GM18873 (cell line): ENCODE measurements at regions not wholly inside any gene's neighbourhood (a gene's known extent, or its start where the extent isn't known, plus 50 kb on each side); places are given as distances from the start of the nearest gene placed in this dataset.
"Not testable (repeated sequence)": the region's sequence is repeated elsewhere in the genome, so short reads cannot be mapped to it uniquely, and the experiment has no call there.

Experiments
- ATAC-seq: cut with Tn5 transposase; IDR thresholded peaks from one replicate; pipeline ENCODE4 v1.9.1; 2021; ENCODE audit warnings: mild to moderate bottlenecking, moderate library complexity, moderate number of reproducible peaks; ENCODE audit not compliant: unreplicated experiment, low FRiP score

DNA sequence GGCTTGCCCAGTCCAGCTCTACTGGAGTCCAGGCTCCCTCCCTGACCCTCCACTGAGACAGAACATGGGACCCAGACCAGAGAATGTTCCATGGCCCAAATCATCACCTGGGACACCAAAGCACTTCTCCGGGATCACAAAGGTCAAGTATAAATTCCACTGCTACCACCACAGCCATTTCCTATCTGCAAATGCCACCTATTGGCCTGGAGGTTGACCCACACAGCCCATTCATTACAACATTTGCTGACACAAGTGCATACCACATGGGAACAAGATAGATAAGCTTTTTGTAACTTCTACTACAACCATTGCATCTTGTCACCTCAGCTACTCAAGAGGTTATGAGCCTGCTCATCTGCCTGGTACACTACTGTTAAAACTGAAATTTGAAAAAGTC, 126.8 kb upstream of the NECTIN3 start:
- no peak for ATAC-seq

DNA sequence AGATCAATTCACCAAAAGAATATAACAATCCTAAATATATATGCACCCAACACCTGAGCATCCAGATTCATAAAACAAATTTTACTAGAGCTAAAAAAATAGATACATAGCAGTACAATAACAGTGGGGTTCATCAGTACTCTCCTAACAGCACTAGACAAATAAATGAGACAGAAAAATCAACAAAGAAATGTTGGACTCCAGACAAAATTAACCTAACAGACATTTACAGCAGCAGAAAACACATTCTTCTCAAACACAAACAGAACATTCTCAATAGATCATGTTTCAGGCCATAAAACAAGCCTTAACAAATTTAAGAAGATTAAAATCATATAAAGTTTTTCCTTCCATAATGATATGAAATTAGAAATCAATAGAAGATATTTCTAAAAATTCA, 124.8 kb upstream of the NECTIN3 start:
- no peak for ATAC-seq

DNA sequence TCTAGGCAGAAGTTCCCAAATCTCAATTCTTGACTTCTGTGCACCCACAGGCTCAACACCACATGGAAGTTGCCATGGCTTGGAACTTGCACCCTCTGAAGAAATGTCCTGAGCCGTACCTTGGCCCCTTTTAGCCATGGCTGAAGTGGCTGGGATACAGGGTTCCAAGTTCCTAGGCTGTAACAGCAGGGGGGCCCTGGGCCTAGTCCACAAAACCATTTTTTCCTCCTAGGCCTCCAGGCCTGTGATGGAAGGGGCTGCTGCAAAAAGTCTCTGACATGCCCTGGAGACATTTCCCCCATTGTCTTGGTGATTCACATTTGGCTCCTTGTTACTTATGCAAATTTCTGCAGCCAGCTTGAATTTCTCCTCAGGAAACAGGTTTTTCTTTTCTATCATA, 122.4 kb upstream of the NECTIN3 start:
- not testable (repeated sequence) for ATAC-seq

DNA sequence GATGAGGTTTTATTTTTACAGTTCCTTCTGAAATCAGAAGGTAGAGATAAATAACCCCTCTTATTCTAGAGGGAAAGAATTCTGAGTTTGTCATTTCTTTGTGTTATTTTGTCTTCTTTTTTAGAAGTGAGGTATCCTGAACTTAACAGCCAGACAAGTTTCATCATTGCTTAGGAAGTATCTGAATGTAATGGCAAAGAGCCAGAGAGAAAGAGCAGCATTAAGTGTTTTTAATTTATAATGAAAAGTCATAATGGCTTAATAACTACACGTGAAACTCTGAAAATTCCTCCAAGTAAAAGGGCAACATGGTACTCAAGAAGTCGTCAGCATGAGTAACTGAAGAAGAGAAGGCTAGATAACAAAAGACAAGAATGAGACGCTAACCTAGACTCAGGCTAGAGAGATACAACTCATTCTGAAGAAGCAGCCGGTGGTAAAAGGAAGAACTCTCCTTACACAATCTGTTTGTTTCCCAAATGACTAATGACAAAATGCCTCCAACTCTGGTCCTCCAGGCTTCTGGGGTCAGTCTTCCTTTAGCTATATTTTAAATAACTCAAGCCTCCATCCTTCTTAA, 116.2 kb upstream of the NECTIN3 start:
- no peak for ATAC-seq

DNA sequence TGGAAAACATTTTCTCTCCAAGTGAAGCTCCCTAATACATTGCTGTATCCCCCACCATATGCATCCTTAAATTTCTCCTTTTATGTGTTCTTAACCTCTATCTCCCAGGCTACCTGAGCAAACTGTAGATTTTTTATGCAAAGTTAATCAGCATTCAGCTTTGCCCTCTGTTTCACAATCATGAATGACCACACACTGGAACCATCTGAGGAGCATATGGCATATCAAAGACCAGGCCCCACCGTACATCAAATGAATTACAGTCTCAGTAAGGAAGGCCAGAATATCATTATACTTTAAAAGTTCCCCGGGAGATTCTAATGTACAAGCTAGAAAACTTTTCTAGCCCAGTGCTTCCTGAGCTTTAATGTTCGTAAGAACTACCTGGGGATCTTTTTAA, 115.5 kb upstream of the NECTIN3 start:
- ATAC-seq, result no peak

DNA sequence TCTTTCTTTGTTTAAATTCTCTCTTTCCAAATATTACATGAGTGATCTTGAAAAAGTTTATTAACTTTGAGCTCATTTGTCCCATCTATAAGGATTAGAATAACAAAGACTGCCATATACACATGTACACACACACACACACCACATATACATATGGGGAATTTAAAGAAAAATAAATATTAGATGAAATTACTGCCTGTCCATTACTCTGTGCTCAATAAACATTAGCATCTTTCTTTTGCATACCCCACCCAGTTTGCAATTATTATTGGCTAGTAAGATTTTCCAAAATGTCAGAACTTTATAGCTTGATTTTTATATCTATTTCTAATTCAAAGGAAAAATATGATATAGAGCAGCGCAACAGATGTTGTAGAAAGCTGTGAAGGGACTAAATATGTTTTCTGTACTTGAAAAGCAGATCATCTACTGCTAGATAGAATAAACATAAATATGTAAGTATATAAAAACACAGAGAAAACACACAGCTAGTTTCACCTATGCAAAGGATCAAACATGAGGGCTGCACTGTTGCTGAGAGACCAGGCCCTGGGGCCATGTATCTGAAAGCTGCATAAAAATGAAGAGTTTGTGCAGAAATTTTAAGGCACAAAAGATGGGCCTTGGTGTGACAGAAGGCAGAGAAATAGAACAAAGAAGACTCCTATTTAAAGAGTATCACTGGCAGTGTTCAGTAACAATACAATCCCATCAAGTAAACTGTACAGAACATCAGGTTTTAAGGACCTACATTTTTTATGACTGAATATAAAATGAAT, 114.2 kb upstream of the NECTIN3 start:
- no peak for ATAC-seq

DNA sequence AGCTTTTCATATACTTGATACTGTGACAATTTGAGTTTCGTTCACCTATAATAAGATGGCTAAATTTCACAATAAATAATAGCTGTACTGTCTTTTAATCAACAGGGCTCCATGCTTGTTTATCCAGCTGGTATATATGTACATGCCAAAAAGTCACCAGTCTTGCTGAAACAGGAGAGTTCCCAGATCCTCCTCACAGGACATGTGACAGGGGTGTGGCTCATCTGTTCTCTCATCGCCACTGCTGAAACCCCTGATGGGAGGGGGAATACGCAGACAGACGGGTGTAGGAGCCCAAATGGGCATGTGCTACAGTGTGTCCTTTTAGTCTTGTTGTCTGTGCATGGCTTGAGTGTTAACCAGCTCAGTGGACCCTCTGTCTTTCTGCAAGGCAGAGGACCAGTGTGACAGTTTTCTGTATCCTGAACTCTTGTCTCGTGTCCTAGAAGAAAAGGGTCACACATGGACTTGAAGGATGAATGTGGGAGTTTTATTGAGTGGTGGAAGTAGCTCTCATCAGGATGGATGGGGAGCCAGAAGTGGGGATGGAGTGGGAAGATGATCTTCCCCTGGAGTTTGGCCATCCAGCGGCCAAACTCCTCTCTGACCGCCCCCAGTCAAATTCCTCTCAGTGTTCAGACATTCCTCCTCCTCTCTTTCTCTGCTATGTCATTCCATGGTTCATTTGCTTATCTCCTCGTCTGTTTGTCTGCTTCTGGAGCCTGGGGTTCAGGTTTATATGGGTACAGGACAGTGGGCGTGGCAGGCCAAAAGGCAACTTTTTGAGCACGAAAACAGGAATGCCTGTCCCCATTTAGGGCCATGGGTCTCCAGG, 113.1 kb upstream of the NECTIN3 start:
- no peak for ATAC-seq

DNA sequence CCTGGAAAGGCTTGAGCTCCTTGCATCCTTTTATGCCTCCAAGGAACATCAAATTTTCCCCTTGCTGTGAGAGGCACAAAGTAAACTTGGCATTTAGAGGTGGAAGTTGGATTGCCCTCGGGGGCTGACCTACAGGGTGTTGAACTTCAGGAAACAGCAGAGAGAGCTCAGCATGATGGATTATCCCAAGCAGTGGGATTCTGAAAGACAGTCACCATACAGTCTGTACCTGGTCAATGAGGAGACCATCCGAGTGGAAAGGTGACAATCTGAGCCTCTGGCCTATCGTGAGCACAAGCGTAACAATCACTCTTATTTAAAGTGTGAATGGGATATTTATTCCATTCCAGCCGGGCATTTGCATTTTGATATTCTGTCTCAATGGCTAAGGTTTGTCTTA, 105.6 kb upstream of the NECTIN3 start:
- no peak for ATAC-seq

DNA sequence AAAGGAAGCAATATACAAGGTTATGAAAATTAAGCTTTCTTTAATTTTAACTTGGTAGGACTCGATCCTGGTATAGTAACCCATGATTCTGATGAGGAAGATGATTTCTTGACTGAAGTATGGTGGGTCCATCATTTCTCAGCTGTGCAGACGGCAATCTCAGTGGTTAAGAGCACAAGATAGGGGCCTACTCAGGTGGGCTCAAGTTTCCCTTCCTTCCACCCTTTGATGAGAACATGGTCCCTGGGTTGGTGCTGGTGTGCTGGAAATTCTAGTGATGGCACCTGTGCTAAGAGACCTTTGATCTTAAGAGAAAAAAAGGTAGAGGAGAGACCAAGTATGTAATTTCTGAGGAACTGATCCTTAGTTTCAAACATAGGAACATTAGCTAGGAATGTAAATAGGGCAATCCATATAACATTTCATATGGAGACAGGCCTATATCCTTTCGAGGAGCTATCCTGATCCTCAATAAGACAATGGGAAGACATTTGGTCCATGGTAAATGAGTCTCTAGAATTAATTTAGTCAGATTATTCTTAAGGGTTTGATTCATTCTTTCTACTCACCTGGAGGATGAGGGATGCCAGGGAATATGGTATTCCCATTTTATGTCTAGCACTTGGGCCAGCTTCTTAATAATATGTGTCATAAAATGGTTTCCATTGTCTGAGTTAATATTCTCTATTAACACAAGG, 104.5 kb upstream of the NECTIN3 start:
- ATAC-seq, result no peak

DNA sequence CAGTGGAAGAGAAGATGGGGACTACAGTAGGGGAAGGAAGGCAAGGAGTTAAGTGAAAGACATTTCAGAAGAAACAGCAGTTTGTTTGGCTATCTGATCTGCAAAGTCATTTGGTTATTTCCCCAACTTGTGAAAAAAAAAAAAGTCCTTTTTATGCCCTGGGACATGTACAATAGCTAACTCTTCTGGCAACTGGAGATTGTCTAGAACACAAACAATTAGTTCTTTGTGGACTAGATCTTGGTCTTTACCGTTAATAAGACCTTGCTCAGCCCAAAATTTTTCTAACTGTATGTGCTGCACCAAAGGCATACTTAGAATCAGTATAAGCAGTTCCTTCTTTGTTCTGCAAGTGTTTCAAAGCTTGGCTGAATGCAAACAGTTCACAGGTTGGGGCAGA, 103.5 kb upstream of the NECTIN3 start:
- no peak for ATAC-seq

DNA sequence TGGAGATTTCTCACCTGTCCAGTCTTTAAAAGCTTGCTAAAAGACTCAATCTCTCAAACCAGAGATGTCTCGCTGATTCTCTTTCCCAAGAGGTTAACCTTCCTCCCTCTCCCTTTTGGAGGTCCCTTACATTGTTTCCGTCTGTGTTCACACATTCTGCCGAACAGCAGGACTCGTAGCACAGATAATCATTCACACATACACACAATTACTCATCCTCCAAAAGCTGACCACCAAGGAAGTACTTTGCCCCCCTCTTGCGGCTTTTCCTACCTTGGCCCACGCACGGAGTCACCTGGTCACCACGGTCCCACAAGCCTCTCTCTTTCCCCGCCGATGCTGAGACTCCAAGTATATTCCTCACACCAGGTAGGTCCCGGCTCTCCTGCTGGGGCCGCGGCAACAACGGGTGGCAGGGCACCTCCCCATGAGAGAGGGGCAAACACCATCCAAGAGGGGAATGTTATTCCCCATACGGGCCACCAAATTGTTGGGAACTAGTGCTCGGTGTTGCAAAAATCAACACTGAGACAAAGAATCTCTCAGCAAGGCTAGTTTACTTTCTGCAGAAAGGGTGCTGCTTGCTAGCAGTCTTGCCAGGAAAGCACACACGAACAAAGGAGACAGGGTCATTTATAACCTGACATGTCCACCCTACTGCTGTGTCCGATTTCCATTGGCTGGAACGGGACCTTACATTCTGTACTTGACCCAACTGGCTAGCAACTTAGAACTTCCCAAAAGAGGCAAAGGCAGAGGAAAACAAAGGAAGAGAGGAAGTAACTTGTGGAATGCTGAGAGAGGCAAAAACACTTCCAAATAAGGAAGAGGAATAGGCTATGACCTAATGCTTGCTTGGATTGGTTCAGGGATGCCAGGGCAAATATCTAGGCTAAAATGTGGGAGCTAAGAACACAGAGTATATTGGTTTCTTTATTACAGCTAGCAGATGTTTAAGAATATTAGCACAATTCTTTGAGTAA, 102.1 kb upstream of the NECTIN3 start:
- no peak for ATAC-seq

DNA sequence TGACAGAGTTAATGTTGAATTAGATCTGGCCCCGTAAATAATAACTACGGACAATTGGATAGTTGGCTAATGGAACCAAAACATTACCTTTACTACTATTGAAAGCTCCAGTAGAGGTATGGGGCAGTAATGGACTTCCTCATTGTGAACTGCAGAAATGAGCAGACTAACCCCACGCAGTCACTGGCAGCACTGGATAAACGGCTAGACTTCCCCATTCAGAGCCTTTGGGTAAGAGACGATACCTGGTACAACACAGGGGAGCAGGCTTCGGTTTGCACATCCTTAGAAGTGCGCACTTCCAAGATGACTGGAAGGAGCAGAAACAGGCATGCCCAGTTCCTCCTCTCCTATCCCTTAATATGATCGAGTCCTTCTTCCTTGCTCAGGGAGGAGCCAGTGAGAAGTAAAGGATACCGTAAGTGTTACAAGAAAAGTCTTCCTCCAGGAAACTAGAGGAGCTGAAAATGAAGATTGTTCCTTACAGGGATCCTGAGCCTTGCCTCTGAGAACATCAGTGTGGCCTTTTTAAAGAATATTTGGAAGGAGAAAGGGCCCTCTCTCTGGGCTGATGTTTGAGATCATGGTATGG, 100.5 kb upstream of the NECTIN3 start:
- no peak for ATAC-seq

DNA sequence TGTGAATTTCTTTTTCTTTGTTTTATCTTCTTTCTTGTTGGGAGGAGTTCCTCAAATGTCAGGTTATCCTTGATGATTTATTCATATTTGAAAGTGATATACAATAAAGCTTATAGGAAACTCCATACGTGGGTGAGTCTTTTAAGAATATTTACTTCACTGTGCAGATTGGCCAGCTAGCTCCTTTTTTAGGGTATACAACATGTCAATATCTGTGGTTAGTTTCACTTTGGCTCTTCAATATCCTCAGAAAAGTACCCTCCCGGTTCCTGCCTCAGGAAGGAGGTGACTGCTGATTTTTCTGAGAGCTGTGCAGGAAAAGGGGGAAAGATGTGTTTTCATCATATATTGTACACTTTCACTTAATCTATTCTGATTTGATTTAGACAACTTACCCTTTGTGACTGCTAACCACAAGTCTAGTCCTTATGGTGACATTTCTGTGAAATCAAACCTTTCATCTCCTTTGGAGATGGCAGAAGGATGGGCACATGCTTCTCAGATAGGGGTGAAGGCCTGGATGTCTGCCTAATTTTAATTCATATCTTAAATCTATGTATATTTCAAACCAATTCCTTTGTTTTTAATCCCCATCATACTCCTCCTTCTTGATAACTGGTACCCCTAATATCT, 98.2 kb upstream of the NECTIN3 start:
- no peak for ATAC-seq

DNA sequence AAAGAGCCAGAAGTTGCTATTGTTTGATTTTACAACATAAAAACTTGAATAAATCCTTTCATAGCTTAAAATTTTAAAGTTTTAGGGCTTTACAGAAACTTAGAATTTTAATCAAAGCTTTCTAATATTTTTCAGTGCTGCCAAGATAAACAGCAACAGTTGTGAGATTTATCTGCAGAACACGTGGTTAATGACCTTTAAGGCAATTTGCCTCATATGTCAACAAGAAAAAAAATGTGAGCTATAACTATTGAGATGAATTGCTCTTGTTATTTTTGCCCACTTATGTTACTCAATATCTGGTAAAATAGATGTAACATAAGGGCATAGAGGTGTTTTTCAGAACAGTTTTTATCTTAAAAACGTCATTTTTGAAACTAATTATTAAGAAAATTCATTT, 96.7 kb upstream of the NECTIN3 start:
- ATAC-seq, result no peak

DNA sequence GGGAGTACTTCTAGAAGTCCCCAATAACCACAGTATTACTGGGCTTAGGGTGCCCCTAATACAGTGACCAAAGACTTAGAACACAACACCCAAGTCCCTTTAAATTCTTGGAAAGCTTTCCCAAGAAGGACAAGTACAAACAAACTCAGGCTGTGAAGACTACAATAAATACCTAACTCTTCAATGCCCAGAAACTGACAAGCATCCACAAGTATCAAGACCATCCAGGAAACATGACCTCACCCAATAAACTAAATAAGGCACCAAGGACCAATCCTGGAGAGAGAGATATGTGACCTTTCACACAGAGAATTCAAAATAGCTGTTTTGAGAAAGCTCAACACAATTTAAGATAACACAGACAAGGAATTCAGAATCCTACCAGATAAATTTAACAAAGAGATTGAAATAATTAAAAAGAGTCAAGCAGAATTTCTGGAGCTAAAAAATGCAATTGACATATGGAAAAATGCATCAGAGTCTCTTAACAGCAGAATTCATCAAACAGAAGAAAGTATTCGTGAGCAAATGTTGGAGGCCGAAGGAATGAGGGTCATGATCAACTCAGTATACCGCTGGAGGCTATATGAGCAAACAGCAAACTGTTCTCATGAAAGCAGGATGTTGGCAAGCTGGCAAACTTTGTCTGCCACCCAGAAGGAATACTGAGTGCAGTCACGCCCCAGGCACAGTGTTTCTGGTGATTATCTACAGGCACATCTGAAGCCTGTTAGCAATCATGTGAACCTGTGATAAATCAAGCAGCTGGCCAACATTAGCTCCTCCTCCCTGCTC, 87.0 kb upstream of the NECTIN3 start:
- no peak for ATAC-seq

DNA sequence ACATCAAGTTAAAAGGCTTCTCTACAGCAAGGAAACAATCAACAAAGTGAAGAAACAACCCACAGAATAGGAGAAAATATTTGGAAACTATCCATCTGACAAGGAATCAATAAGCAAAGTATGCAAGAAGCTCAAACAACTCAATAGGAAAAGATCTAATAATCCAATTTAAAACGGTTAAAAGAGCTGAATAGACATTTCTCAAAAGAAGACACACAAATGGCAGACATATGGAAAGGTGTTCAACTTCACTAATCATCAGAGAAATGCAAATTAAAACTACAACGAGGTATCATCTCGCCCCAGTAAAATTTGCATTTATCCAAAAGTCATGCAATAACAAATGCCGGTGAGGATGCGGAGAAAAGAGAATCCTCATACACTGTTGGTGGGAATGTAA, 82.2 kb upstream of the NECTIN3 start:
- ATAC-seq, result no peak

DNA sequence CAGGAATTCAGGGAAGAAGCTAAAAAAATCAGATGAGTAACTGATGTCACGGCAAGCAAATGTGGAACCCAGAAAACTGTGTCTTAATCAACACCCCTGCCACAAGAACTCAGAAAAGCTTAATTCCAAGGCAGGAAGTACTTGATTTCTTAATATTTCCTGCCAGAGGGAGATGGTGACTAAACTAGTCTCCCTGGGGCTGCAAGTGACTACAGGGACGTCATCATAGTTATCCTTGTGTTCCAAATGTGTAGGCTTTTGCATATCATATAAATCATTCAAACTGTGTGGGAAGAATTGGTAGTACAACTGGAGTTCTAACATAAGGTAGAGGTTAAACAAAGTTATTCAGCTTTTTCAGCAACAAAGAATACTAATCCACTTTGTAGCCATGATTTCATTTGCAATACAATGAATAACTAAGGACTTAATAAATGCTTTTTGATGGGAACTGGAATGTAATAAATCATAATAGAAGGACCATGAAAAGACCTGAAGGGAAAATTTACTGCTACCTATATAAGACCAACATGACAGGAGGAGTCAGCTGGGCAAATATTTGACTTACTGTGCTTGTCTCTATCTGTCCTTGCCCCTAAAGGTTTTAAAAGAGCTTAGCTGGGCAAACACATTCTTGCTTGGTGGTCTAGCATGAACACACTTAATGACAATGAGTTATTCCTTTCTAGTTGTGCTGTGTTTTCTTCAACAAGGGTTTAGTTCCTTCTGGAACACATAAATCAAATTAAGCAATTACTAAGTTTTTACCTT, 76.0 kb upstream of the NECTIN3 start:
- no peak for ATAC-seq
